Esophagus muscularis mucosa (tissue), 4 donors: ENCODE measurements at regions not wholly inside any gene's neighbourhood (a gene's known extent, or its start where the extent isn't known, plus 50 kb on each side); places are given as distances from the start of the nearest gene placed in this dataset.

Source experiments
- DNase-seq: peaks from one replicate; pipeline ENCODE4 v3.0.0-alpha.2; 2017; ENCODE audit errors: extremely low spot score
- H3K27ac ChIP-seq, 4 donors: fragments of 200-600 bp; sonication (generic); replicated peaks in 1 of 4; 1 replicate in 3 of 4; 2 replicates in 1 of 4; pipeline ENCODE4 v1.5.1; 2016 to 2019; ENCODE audit warnings: mild to moderate bottlenecking in 1 of 4
- H3K27me3 ChIP-seq, 4 donors: fragments of 200-600 bp; sonication (generic); one replicate each; pipeline versions ENCODE4 v1.5.1 to v1.6.0; 2016 to 2019
- H3K36me3 ChIP-seq, 4 donors: fragments of 200-600 bp; sonication (generic); one replicate each; pipeline ENCODE4 v1.5.1; 2016 to 2019
- H3K4me1 ChIP-seq, 4 donors: fragments of 200-600 bp; sonication (generic); one replicate each; pipeline ENCODE4 v1.5.1; 2016 to 2019
- H3K4me3 ChIP-seq, 4 donors: fragments of 200-600 bp; sonication (generic); 1 replicate in 2 of 4; 2 replicates in 2 of 4; pipeline ENCODE4 v1.5.1; 2016 to 2019; ENCODE audit warnings: mild to moderate bottlenecking in 4 of 4, moderate library complexity in 1 of 4
- H3K9me3 ChIP-seq, 4 donors: fragments of 200-600 bp; sonication (generic); 1 replicate in 3 of 4; 2 replicates in 1 of 4; pipeline ENCODE4 v1.5.1; 2016 to 2019
- EP300 ChIP-seq: sonication (generic); formaldehyde crosslinking; IDR thresholded peaks from one replicate; pipeline ENCODE4 v1.6.1; 2017; ENCODE audit warnings: antibody characterized with exemption
- POLR2A ChIP-seq: fragments of 450-650 bp; IDR thresholded peaks from one replicate; pipeline ENCODE4 v1.6.1; 2017; ENCODE audit warnings: antibody characterized with exemption, moderate library complexity, mild to moderate bottlenecking, low read depth
- POLR2AphosphoS5 ChIP-seq, 2 donors: sonication (generic); formaldehyde crosslinking; IDR thresholded peaks; one replicate each; pipeline ENCODE4 v1.6.1; 2017; ENCODE audit warnings: antibody characterized with exemption in 2 of 2
- WGBS: methylation state at CpG from one replicate; pipeline ENCODE4 v1.1.5; 2018; 5-methylcytosine and 5-hydroxymethylcytosine counted together
- intact Hi-C: fragments of 100-400 bp; cut with DNase I; formaldehyde crosslinking; loops from one replicate; pipeline ENCODE4 v1.15.1; 2023
- TF ChIP-seq, protein P1 (sequence below), 3 experiments: fragments of 200-600 bp in 2 of 3; fragments of 450-650 bp in 1 of 3; sonication (generic) in 2 of 3; IDR thresholded peaks; one replicate each; pipeline ENCODE4 v1.5.1; 2017 to 2019; ENCODE audit warnings: antibody characterized with exemption in 3 of 3, mild to moderate bottlenecking in 2 of 3, moderate library complexity in 1 of 3

DNA sequence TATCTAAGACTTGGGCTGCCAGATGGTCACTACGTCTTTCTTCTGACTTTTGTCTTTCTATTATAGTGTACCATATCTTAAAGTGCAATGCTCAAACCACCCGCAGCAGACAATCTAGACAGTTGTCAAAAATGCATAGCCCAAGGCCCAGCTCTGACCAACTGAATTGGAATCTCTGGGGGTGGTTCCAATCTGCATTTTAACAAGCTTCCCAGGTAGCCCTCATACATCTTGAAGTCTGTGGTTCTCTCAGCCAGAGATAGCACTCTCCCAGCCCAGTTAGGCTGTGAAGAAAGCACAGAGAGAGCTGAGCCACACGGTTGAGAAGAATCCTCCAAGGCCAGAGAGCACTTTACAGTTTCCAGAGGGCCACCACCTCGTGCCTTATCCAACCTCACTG, 128.2 kb upstream of the HAND1 start:
- peaks cover 9 to 24% (median 20%) of the 10 kb centered on the region in 4 donors for H3K4me1 ChIP-seq
- peaks cover 0 to 59% (median 15%) of the 10 kb centered on the region in 4 donors for H3K27me3 ChIP-seq
- DNase-seq: no peak
- TF ChIP-seq POLR2A (no peak), EP300 (no peak), POLR2AphosphoS5 (IDR thresholded peaks at IDR 0.05) (no peak)
- TF ChIP-seq, protein P1, sequence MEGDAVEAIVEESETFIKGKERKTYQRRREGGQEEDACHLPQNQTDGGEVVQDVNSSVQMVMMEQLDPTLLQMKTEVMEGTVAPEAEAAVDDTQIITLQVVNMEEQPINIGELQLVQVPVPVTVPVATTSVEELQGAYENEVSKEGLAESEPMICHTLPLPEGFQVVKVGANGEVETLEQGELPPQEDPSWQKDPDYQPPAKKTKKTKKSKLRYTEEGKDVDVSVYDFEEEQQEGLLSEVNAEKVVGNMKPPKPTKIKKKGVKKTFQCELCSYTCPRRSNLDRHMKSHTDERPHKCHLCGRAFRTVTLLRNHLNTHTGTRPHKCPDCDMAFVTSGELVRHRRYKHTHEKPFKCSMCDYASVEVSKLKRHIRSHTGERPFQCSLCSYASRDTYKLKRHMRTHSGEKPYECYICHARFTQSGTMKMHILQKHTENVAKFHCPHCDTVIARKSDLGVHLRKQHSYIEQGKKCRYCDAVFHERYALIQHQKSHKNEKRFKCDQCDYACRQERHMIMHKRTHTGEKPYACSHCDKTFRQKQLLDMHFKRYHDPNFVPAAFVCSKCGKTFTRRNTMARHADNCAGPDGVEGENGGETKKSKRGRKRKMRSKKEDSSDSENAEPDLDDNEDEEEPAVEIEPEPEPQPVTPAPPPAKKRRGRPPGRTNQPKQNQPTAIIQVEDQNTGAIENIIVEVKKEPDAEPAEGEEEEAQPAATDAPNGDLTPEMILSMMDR (IDR thresholded peaks at IDR 0.05): no peak
- H3K9me3 ChIP-seq: no peaks in the 10 kb centered on the region
- 77% methylated on average over 4 of the region's 4 CpGs for WGBS
- intact Hi-C loops: no loop called here
- H3K4me3 ChIP-seq: no peak overlapping the region
- no peak overlapping the region for H3K27ac ChIP-seq
- no peaks in the 10 kb centered on the region for H3K36me3 ChIP-seq

DNA sequence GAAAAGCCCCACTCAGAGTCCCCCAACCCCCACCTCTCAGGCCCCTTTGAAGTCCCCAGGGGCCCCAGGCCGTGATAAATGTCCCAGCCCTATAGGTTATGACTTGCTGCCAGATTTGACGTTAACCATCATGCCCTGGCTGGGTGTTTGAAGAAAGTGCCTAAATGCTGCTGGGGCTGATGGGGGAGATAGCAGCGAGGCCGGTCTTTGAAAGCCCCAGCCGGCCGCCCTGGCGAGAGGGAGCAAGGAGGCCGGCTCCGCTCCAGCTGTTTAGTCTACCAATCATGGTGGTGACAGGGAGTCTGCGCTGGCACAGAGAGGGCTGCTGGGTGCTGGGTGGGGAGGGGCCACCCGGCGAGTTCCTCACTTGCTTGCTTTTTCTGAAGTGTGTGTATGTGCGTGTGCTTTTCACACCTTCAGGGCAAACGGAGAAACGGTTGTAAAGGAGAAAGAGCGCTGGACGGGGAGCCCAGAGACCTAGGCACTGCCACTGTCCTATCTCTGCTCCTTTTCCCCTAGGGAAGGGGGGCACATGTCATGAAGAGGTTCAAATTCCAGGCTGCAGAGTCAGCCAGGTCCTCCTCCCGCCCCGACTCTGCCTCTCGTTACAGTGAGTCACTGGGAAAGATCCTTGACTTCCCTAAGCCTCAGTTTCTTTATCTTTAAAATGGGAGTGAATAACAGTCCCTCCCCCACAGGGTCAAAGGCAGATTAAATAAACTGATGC, 126.1 kb upstream of the HAND1 start:
- 4% methylated on average over 18 of the region's 20 CpGs for WGBS
- H3K36me3 ChIP-seq: no peaks in the 10 kb centered on the region
- no peaks in the 10 kb centered on the region for H3K9me3 ChIP-seq
- peaks cover 0 to 43% (median 0%) of the 10 kb centered on the region in 4 donors for H3K27me3 ChIP-seq
- intact Hi-C loops: no loop called here
- TF ChIP-seq, protein P1 (IDR thresholded peaks at IDR 0.05): no peak
- TF ChIP-seq POLR2A (no peak), EP300 (no peak), POLR2AphosphoS5 (IDR thresholded peaks at IDR 0.05) (no peak)
- DNase-seq: no peak
- H3K4me3 ChIP-seq: peak overlapping the region; percentile 11 to 31 (median 15)
- H3K4me1 ChIP-seq: peaks cover 0 to 10% (median 7%) of the 10 kb centered on the region in 4 donors
- no peak overlapping the region for H3K27ac ChIP-seq

DNA sequence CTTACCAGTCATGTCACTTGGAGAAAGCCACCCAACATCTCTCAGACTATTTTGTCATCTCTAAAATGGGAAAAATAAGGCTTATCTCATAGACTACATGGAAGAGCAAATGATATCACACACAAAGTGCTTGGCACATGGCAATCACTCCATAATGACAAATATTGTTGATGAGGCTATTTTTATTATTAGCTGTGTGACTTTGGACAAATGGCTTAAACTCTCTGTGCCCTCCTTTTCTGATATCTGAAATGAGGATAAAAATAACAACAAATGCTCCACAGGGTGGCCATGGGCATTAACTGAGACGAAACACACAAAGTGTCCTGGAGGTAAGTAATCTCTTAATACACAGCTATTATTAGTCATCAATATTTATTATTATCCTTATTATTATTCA, 125.5 kb upstream of the HAND1 start:
- Histone ChIP-seq H3K36me3 (no peaks in the 10 kb centered on the region), H3K4me3 (no peak overlapping the region), H3K4me1 (peaks cover 0 to 10% (median 7%) of the 10 kb centered on the region in 4 donors), H3K27me3 (peaks cover 0 to 39% (median 0%) of the 10 kb centered on the region in 4 donors), H3K27ac (no peak overlapping the region), H3K9me3 (no peaks in the 10 kb centered on the region)
- TF ChIP-seq POLR2AphosphoS5 (IDR thresholded peaks at IDR 0.05): no peak
- 80% methylated on average over 1 of the region's 1 CpG for WGBS
- intact Hi-C loops: no loop called here
- no peak for DNase-seq

DNA sequence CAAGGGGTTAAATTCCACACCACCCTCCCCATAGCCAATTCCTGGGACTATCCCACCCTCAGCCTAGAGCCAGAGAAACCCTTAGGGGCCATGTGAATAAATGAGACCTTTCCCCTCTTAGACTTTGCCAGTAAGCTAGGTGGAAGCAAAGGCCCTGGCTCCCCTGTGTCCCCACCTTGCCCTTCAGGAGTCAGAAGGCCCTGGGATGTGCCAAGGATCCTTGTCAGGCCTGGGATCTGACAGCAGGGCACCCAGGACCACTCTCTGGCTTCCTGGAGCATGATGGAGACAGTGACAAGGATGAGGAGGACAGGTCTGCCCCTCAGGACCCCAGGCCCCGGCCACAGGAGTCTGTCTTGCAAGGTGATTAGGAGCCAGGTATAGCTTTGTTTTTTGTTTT, 125.0 kb upstream of the HAND1 start:
- 95% methylated on average over 1 of the region's 1 CpG for WGBS
- intact Hi-C loops: no loop called here

DNA sequence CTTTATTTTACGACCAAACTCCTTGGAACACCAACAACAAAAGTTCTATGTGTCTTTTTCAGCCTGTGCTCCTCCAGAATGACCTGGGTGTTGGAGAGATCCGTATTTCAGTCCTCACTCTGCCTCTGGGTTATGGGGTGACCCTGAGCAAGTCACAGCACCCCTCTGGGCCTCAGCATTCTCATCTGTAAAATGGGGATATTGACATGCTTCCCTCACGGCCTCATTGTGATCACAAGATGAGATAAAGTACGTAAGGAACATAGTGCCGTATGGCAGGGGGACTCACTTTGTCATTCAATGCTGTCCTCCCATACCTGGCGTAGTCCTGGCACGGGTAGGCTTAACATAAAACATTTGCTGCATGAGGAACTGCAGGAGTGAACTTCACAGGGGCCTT, 123.0 kb upstream of the HAND1 start:
- no peaks in the 10 kb centered on the region for H3K9me3 ChIP-seq
- peaks cover 0 to 39% (median 0%) of the 10 kb centered on the region in 4 donors for H3K27me3 ChIP-seq
- H3K4me1 ChIP-seq: peaks cover 0 to 10% (median 7%) of the 10 kb centered on the region in 4 donors
- TF ChIP-seq, protein P1 (IDR thresholded peaks at IDR 0.05): no peak
- TF ChIP-seq EP300 (no peak), POLR2A (no peak), POLR2AphosphoS5 (IDR thresholded peaks at IDR 0.05) (no peak)
- no peak overlapping the region for H3K4me3 ChIP-seq
- intact Hi-C loops: no loop called here
- H3K36me3 ChIP-seq: no peaks in the 10 kb centered on the region
- WGBS: 77% methylated on average over 7 of the region's 7 CpGs
- no peak for DNase-seq
- H3K27ac ChIP-seq: no peak overlapping the region

More for the DNA sequence above, 125.0 kb upstream of the HAND1 start:
- Histone ChIP-seq H3K27me3 (peaks cover 0 to 38% (median 0%) of the 10 kb centered on the region in 4 donors), H3K4me1 (peaks cover 0 to 10% (median 7%) of the 10 kb centered on the region in 4 donors), H3K9me3 (no peaks in the 10 kb centered on the region), H3K36me3 (no peaks in the 10 kb centered on the region), H3K4me3 (no peak overlapping the region), H3K27ac (no peak overlapping the region)
- DNase-seq: no peak
- TF ChIP-seq EP300 (no peak), POLR2AphosphoS5 (IDR thresholded peaks at IDR 0.05) (no peak), POLR2A (no peak)
- TF ChIP-seq, protein P1 (IDR thresholded peaks at IDR 0.05): no peak
